Endodermal cell (in vitro differentiated cells): ENCODE measurements at regions not wholly inside any gene's neighbourhood (a gene's known extent, or its start where the extent isn't known, plus 50 kb on each side); places are given as distances from the start of the nearest gene placed in this dataset.

Experiments
- DNase-seq: peaks from one replicate; pipeline ENCODE4 v3.0.0-alpha.2; 2017
- H3K27ac ChIP-seq: 2 replicates; pipeline ENCODE4 v1.5.1; 2013; ENCODE audit warnings: mild to moderate bottlenecking, low read depth, low read length, moderate library complexity
- H3K27me3 ChIP-seq: 2 replicates; pipeline ENCODE4 v1.6.1; 2013; ENCODE audit warnings: mild to moderate bottlenecking, low read length, moderate library complexity; ENCODE audit not compliant: insufficient read depth, control insufficient read depth, poor library complexity, severe bottlenecking
- H3K36me3 ChIP-seq: 2 replicates; pipeline ENCODE4 v1.7.0; 2013; ENCODE audit warnings: mild to moderate bottlenecking, low read length, moderate library complexity; ENCODE audit not compliant: control insufficient read depth, insufficient read depth
- H3K4me1 ChIP-seq: one replicate; pipeline ENCODE4 v1.7.0; 2013; ENCODE audit warnings: low read length; ENCODE audit not compliant: control insufficient read depth, insufficient read depth
- H3K4me3 ChIP-seq: 2 replicates; pipeline ENCODE4 v1.5.1; 2013; ENCODE audit warnings: mild to moderate bottlenecking, low read length, moderate library complexity
- H3K9ac ChIP-seq: 2 replicates; pipeline ENCODE4 v1.6.1; 2013; ENCODE audit warnings: mild to moderate bottlenecking, low read length, moderate library complexity; ENCODE audit not compliant: poor library complexity, severe bottlenecking; ENCODE audit errors: extremely low read depth
- H3K9me3 ChIP-seq: 2 replicates; pipeline ENCODE4 v1.6.1; 2013; ENCODE audit warnings: mild to moderate bottlenecking, low read length, moderate library complexity; ENCODE audit not compliant: control insufficient read depth
- H3K27ac Mint-ChIP-seq: 2 replicates; pipeline ENCODE4 v1.8.0; 2020; ENCODE audit warnings: mixed read lengths
- H3K27me3 Mint-ChIP-seq: 2 replicates; pipeline ENCODE4 v1.8.0; 2021; ENCODE audit warnings: mild to moderate bottlenecking, mixed read lengths; ENCODE audit not compliant: insufficient read depth
- H3K36me3 Mint-ChIP-seq: 2 replicates; pipeline ENCODE4 v1.8.0; 2020; ENCODE audit warnings: low read depth, mixed read lengths
- H3K4me1 Mint-ChIP-seq: 2 replicates; pipeline ENCODE4 v1.8.0; 2020; ENCODE audit warnings: mixed read lengths
- H3K4me3 Mint-ChIP-seq: 2 replicates; pipeline ENCODE4 v1.8.0; 2020; ENCODE audit warnings: mild to moderate bottlenecking, moderate library complexity, mixed read lengths
- H3K9me3 Mint-ChIP-seq: 2 replicates; pipeline ENCODE4 v1.8.0; 2020; ENCODE audit warnings: mild to moderate bottlenecking, mixed read lengths
- CTCF ChIP-seq: fragments of 200-600 bp; sonication (generic); conservative IDR thresholded peaks from 2 replicates; pipeline ENCODE4 v1.5.0; 2021; ENCODE audit warnings: antibody characterized with exemption, mild to moderate bottlenecking
- WGBS, 2 experiments: methylation state at CpG; one replicate each; pipeline versions ENCODE4 v1.1.5 to v1.1.7; 2013; ENCODE audit warnings: missing lambda C conversion rate in 2 of 2, mixed read lengths in 1 of 2; ENCODE audit not compliant: insufficient coverage in 1 of 2, insufficient read length in 1 of 2; 5-methylcytosine and 5-hydroxymethylcytosine counted together

- Mint-ChIP-seq H3K36me3 (no peaks in the 10 kb centered on the region), H3K4me1 (no peaks in the 10 kb centered on the region), H3K4me3 (no peak overlapping the region), H3K27ac (no peak overlapping the region), H3K9me3 (no peaks in the 10 kb centered on the region), H3K27me3 (peaks cover 9% of the 10 kb centered on the region)
- no peak for TF ChIP-seq CTCF
- Histone ChIP-seq H3K4me3 (no peak overlapping the region), H3K27me3 (no peaks in the 10 kb centered on the region), H3K9ac (no peak overlapping the region), H3K27ac (no peak overlapping the region), H3K4me1 (no peaks in the 10 kb centered on the region), H3K9me3 (no peaks in the 10 kb centered on the region), H3K36me3 (no peaks in the 10 kb centered on the region)
- DNase-seq = no peak
These were observed 514.4 kb upstream of the LCORL start for GRCh38 chr4:18535948-18536347.

- Mint-ChIP-seq H3K4me1 (no peaks in the 10 kb centered on the region), H3K36me3 (no peaks in the 10 kb centered on the region), H3K27me3 (peaks cover 7% of the 10 kb centered on the region), H3K27ac (no peak overlapping the region), H3K4me3 (no peak overlapping the region), H3K9me3 (no peaks in the 10 kb centered on the region)
- Histone ChIP-seq H3K4me3 (no peak overlapping the region), H3K27me3 (no peaks in the 10 kb centered on the region), H3K36me3 (no peaks in the 10 kb centered on the region), H3K4me1 (no peaks in the 10 kb centered on the region), H3K9ac (no peak overlapping the region), H3K9me3 (no peaks in the 10 kb centered on the region), H3K27ac (no peak overlapping the region)
- TF ChIP-seq CTCF = no peak
- whole genome bisulfite sequencing, 2 experiments = 82 to 100% methylated on average over 3 of the region's 3 CpGs
- DNase-seq = no peak
These were observed 511.8 kb upstream of the LCORL start for GRCh38 chr4:18533262-18533775.

- H3K4me1 ChIP-seq = no peaks in the 10 kb centered on the region
- H3K4me3 ChIP-seq = no peak overlapping the region
- TF ChIP-seq CTCF = no peak
- DNase-seq = no peak
- no peak overlapping the region for H3K9ac ChIP-seq
- no peaks in the 10 kb centered on the region for H3K9me3 Mint-ChIP-seq
- peaks cover 9% of the 10 kb centered on the region for H3K27me3 Mint-ChIP-seq
- H3K27ac ChIP-seq = no peak overlapping the region
- no peak overlapping the region for H3K4me3 Mint-ChIP-seq
- no peaks in the 10 kb centered on the region for H3K9me3 ChIP-seq
- 84 to 100% methylated on average over 2 to 4 of the region's 4 CpGs for WGBS, 2 experiments
- no peaks in the 10 kb centered on the region for H3K27me3 ChIP-seq
- no peaks in the 10 kb centered on the region for H3K4me1 Mint-ChIP-seq
- H3K36me3 ChIP-seq = no peaks in the 10 kb centered on the region
- no peaks in the 10 kb centered on the region for H3K36me3 Mint-ChIP-seq
- no peak overlapping the region for H3K27ac Mint-ChIP-seq
These were observed 510.2 kb upstream of the LCORL start for GRCh38 chr4:18531731-18532130.
